Neural cell (in vitro differentiated cells): ENCODE measurements at regions not wholly inside any gene's neighbourhood (a gene's known extent, or its start where the extent isn't known, plus 50 kb on each side); places are given as distances from the start of the nearest gene placed in this dataset.

ENCODE experiments used
- H2AFZ ChIP-seq: fragments of 200-600, 300-800 bp; sonication (generic), shearing (Covaris generic); 2 replicates; pipeline ENCODE4 v1.6.0; 2014; ENCODE audit warnings: low read depth, mild to moderate bottlenecking, antibody characterized with exemption, low read length, moderate library complexity
- H3F3A ChIP-seq: fragments of 200-600 bp; shearing (Covaris generic); 2 replicates; pipeline ENCODE4 v1.6.1; 2016; ENCODE audit warnings: mild to moderate bottlenecking, moderate library complexity, mixed read lengths, antibody characterized with exemption, low read length; ENCODE audit not compliant: insufficient read depth, poor library complexity, severe bottlenecking
- H3K27ac ChIP-seq: fragments of 200-600, 300-800 bp; sonication (generic), shearing (Covaris generic); 2 replicates; pipeline ENCODE4 v1.5.1; 2014; ENCODE audit warnings: mild to moderate bottlenecking, low read length, moderate library complexity
- H3K27me3 ChIP-seq: fragments of 300-800, 200-600 bp; sonication (generic), shearing (Covaris generic); 2 replicates; pipeline ENCODE4 v1.6.0; 2014; ENCODE audit warnings: mild to moderate bottlenecking, low read depth, low read length, moderate library complexity; ENCODE audit not compliant: insufficient read depth
- H3K36me3 ChIP-seq: fragments of 300-800, 200-600 bp; sonication (generic), shearing (Covaris generic); 2 replicates; pipeline ENCODE4 v1.5.1; 2014; ENCODE audit warnings: mild to moderate bottlenecking, antibody characterized with exemption, low read length, moderate library complexity; ENCODE audit not compliant: insufficient read depth
- H3K4me2 ChIP-seq: fragments of 300-800, 200-600 bp; sonication (generic), shearing (Covaris generic); 2 replicates; pipeline ENCODE4 v1.6.0; 2014; ENCODE audit warnings: mild to moderate bottlenecking, low read length
- H3K4me3 ChIP-seq: fragments of 300-800, 200-600 bp; sonication (generic), shearing (Covaris generic); 2 replicates; pipeline ENCODE4 v1.5.1; 2014; ENCODE audit warnings: mild to moderate bottlenecking, low read length, moderate library complexity
- H3K79me2 ChIP-seq: fragments of 200-600 bp; shearing (Covaris generic); replicated peaks from 2 replicates; pipeline ENCODE4 v1.6.0; 2014; ENCODE audit warnings: mild to moderate bottlenecking, low read length, moderate library complexity; ENCODE audit not compliant: insufficient read depth
- H3K9ac ChIP-seq: fragments of 300-800, 200-600 bp; sonication (generic), shearing (Covaris generic); 2 replicates; pipeline ENCODE4 v1.6.1; 2016; ENCODE audit warnings: mild to moderate bottlenecking, low read length, mixed read lengths
- H3K9me2 ChIP-seq: fragments of 200-600 bp; shearing (Covaris generic); 2 replicates; pipeline ENCODE4 v1.6.1; 2016; ENCODE audit warnings: mild to moderate bottlenecking, low read length, mixed read lengths; ENCODE audit not compliant: insufficient read depth
- H3K9me3 ChIP-seq: fragments of 200-600, 300-800 bp; sonication (generic), shearing (Covaris generic); 2 replicates; pipeline ENCODE4 v1.6.1; 2016; ENCODE audit warnings: mild to moderate bottlenecking, mixed run types, low read length, moderate library complexity, mixed read lengths
- H4K20me1 ChIP-seq: fragments of 200-600 bp; shearing (Covaris generic); 2 replicates; pipeline ENCODE4 v1.6.1; 2016; ENCODE audit warnings: mild to moderate bottlenecking, mixed run types; ENCODE audit not compliant: insufficient read depth
- CTCF ChIP-seq: fragments of 450-650 bp; IDR thresholded peaks from 2 replicates; pipeline ENCODE4 v1.5.1; 2014; ENCODE audit warnings: antibody characterized with exemption, mild to moderate bottlenecking, moderate library complexity; ENCODE audit not compliant: poor library complexity, severe bottlenecking
- EP300 ChIP-seq: fragments of 450-650 bp; conservative IDR thresholded peaks from 2 replicates; pipeline ENCODE4 v1.6.1; 2014; ENCODE audit warnings: antibody characterized with exemption, mild to moderate bottlenecking, moderate library complexity; ENCODE audit not compliant: poor library complexity, severe bottlenecking
- EZH2 ChIP-seq: fragments of 200-600, 300-800 bp; shearing (Covaris generic), sonication (generic); IDR thresholded peaks from 2 replicates; pipeline ENCODE4 v1.6.1; 2014; ENCODE audit warnings: antibody characterized with exemption, low read length, borderline replicate concordance, mild to moderate bottlenecking; ENCODE audit not compliant: insufficient read depth, poor library complexity, severe bottlenecking
- MXI1 ChIP-seq: fragments of 450-650 bp; conservative IDR thresholded peaks from 2 replicates; pipeline ENCODE4 v1.6.1; 2014; ENCODE audit warnings: antibody characterized with exemption, mild to moderate bottlenecking; ENCODE audit not compliant: poor library complexity, severe bottlenecking
- POLR2AphosphoS5 ChIP-seq: IDR thresholded peaks from 2 replicates; pipeline ENCODE4 v1.6.1; 2012
- RAD21 ChIP-seq: fragments of 450-650 bp; conservative IDR thresholded peaks from 2 replicates; pipeline ENCODE4 v1.6.1; 2014; ENCODE audit warnings: antibody characterized with exemption, mild to moderate bottlenecking, moderate library complexity
- REST ChIP-seq: IDR thresholded peaks from 2 replicates; pipeline ENCODE4 v1.6.1; 2012; ENCODE audit warnings: borderline replicate concordance
- SMC3 ChIP-seq: fragments of 450-650 bp; conservative IDR thresholded peaks from 2 replicates; pipeline ENCODE4 v1.6.1; 2014; ENCODE audit warnings: antibody characterized with exemption, mild to moderate bottlenecking, moderate library complexity; ENCODE audit not compliant: poor library complexity
- TAF1 ChIP-seq: IDR thresholded peaks from 2 replicates; pipeline ENCODE4 v1.6.1; 2012; ENCODE audit warnings: low read depth

DNA sequence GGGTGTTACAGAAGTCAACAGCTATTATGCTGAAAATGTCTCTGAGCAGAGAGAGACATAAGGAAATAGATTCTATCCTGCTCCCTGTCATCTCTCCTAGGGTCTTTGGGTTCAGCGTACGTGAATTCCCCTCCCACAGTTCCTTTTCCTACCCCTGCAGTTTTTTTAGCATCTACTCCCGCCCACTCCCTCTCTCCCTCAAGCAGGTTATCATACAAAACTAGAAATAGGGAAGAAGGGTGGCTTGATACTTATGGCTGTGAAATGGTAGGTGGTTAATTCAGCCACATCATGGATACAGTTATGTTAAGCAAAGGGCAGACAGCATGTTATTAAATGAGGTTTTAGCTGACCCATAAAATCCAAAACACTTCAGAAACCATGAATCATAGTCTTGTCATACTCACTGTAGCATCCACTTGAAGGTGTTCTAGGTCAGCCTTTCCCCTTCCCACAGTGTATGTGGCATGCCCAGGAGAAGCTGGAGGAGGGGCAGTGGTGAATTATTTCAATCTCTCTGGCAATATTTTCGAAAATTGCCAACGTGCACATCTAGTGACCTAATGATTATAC, 236.8 kb upstream of the SERP2 start:
- Histone ChIP-seq H3K4me3 (no peak overlapping the region), H3K9me2 (no peaks in the 10 kb centered on the region), H3K4me2 (no peak overlapping the region), H3K27me3 (no peaks in the 10 kb centered on the region), H3K9ac (no peak overlapping the region), H3K9me3 (no peaks in the 10 kb centered on the region), H3F3A (no peaks in the 10 kb centered on the region), H3K36me3 (no peaks in the 10 kb centered on the region), H2AFZ (no peak overlapping the region), H4K20me1 (no peaks in the 10 kb centered on the region), H3K79me2 (no peaks in the 10 kb centered on the region), H3K27ac (no peak overlapping the region)
- no peak for TF ChIP-seq EZH2
- TF ChIP-seq POLR2AphosphoS5, result no peak
- TF ChIP-seq CTCF, result no peak
- TF ChIP-seq TAF1, result no peak
- no peak for TF ChIP-seq REST
- TF ChIP-seq EP300, result no peak
- no peak for TF ChIP-seq RAD21
- no peak for TF ChIP-seq MXI1
- TF ChIP-seq SMC3, result no peak

GRCh38 chr13:44137466-44137865, 236.2 kb upstream of the SERP2 start:
- H3K27me3 ChIP-seq, result no peaks in the 10 kb centered on the region
- TF ChIP-seq POLR2AphosphoS5 (no peak), SMC3 (no peak), EZH2 (no peak), RAD21 (no peak), CTCF (no peak), EP300 (no peak), MXI1 (no peak), TAF1 (no peak), REST (no peak)
- H3K9me2 ChIP-seq, result no peaks in the 10 kb centered on the region
- H4K20me1 ChIP-seq, result no peaks in the 10 kb centered on the region
- H3K27ac ChIP-seq, result no peak overlapping the region
- H3K4me2 ChIP-seq, result no peak overlapping the region
- no peaks in the 10 kb centered on the region for H3K9me3 ChIP-seq
- H3K79me2 ChIP-seq, result no peaks in the 10 kb centered on the region
- H3K4me3 ChIP-seq, result no peak overlapping the region
- H2AFZ ChIP-seq, result no peak overlapping the region
- H3F3A ChIP-seq, result no peaks in the 10 kb centered on the region
- no peaks in the 10 kb centered on the region for H3K36me3 ChIP-seq
- H3K9ac ChIP-seq, result no peak overlapping the region
